Ramos (cell line): ENCODE measurements at regions not wholly inside any gene's neighbourhood (a gene's known extent, or its start where the extent isn't known, plus 50 kb on each side); places are given as distances from the start of the nearest gene placed in this dataset.

Experiments used
- in situ Hi-C: fragments of 300-500 bp; cut with MboI; formaldehyde crosslinking; loops from one replicate; pipeline ENCODE4 v1.14.3; 2022; ENCODE audit warnings: low sequenced_read_pairs; ENCODE audit not compliant: unreplicated experiment

GRCh38 chr4:138086611-138087041, 155.5 kb downstream of the SLC7A11 start:
- in situ Hi-C loops, result no loop called here

- in situ Hi-C loops, result no loop called here
These were observed 156.3 kb downstream of the SLC7A11 start for GRCh38 chr4:138085736-138086305.

DNA sequence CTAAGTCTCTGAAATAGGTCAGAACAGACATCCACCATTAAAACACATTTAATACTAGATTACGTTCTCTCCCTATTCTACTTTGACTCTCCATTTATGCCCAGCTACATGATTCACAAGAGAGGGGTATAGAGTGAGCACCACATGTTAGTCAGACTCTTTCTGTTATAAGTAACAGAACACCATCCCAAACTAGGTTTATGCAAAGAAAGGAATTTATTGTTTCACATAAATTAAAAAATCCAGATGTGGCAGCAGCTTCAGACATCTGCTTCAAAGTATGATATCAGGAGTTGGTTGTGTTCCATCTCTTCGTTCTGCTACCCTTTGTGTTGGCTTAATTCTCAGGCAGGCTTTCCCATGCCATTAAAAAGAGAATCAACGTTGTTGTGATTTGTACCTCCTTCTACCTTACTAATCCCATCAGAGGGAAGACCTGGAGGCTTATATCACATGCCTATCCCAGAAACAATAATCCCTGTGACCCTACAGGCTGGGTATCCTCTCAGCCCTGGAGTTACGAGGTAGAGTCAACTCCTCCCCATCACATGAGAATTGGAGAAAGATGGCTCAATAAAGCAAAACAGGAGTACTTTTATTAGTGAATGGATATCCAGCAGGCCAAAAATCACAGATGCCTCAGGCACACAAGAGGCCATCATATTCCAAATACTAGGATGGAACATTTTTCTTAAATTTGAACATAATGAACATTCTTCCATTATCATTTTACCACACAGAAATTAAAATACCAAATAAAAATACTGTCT, 163.2 kb downstream of the SLC7A11 start:
- in situ Hi-C loops, result no loop called here

DNA sequence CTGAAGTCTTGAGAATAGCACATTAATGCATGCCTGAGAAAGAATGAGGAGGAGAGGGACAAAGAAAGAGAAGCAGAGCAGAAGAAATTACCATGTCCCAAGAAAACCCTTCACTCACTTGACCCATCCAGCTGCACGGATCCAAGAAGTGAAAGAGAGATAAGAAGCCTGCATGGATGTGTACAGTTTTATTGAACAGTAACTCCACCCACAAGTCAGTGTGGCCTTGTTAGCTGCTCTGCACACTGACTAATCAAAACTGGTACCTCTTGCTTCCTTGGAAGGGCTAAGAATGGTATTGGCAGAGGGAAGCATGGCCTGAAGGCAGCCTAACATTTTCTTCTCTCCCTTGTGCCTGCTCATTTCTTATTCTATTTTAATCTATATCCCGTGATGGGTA, 163.9 kb downstream of the SLC7A11 start:
- in situ Hi-C loops, result no loop called here

DNA sequence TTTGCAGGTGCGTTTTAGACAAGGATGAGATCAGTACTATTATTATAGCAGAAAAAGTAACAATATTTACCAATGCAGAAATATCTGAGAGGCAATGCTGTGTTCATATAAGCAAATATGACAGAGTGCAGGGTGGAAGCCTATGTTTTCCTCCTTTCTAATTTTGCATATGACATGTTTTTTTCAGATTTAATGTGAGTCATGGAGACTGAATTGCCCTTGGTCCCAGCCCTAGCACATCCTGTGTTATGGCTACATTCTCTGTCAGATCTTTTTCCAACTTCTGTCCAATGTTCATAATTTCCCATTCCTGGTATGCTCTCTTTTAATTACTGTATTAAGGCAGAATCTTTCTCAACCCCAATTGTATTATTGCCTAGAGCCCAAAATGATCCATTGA, 165.6 kb downstream of the SLC7A11 start:
- in situ Hi-C loops, result no loop called here

DNA sequence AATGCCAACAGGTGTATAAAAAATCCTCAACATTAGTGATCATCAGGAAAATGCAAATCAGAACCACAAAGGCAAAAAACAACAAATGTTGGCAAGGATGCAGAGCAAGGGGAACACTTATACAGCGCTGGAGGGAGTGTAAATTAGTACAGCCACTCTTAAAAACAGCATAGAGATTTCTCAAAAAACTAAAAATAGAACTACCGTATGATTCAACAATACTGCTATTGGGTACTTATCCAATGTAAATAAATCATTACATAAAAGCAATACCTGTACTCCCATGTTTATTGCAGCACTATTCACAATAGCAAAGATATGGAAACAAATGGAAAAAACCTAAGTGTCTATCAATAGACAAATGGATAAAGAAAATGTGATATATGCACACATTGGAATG, 171.3 kb downstream of the SLC7A11 start:
- in situ Hi-C loops, result no loop called here

DNA sequence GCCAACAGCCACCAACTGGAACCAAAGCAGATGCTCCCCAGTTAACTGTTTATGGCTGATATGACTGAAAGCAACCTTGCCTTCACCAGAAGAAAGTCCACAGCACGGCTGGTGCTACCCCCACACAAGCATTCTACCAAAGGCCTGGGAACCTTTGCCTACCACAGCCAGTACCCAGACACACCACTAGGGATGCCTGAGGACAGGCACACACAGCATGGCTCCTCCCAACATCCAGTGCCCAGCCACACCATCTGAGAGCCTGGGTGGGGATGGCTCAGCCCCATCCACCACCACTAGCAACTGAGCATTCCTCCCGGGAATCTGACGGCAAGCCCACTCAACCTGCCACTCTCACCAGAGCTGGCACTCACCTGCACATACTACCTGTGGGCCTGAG, 178.6 kb downstream of the SLC7A11 start:
- in situ Hi-C loops, result no loop called here

DNA sequence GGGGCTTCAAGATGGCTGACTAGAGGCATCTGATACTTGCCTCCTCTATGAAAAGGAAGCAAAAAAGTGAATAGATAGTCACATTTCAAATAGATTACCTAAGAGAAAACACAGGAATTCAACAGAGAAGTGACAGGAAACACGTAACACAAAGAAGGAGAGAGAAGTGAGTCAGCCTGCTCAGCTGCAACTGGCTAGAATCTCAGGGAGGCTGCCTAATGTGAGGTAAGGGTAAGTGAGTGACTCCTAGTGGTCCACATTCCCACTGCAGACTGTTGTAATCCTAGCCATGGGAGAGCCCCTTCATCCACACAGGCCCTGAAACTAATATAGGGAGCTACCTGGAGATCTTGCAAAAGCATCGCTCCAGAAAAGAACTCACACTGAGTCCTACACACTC, 179.2 kb downstream of the SLC7A11 start:
- in situ Hi-C loops, result no loop called here

- in situ Hi-C loops, result no loop called here
These were observed 185.6 kb downstream of the SLC7A11 start for GRCh38 chr4:138056541-138056940.

DNA sequence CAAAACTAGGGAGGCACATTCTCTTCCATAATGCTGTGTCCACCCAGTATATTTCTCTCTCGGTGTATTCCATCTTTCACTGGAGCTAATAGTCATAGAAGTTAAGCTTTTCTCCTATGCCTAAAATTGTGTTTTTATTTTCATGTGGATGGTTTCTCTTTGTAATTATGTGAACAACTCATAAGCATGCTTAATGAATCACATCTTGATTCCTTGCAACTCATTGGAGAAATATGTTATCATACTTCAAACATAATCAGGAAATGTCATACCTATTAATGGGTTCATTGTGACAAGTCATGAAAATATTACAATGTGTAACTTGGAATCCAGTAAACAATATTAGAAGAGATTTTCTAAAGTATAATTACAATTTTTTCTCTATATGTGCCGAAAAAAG, 186.3 kb downstream of the SLC7A11 start:
- in situ Hi-C loops, result no loop called here

- in situ Hi-C loops, result no loop called here
These were observed 188.4 kb downstream of the SLC7A11 start for GRCh38 chr4:138053641-138054301.

- in situ Hi-C loops, result no loop called here
These were observed 189.1 kb downstream of the SLC7A11 start for GRCh38 chr4:138052806-138053632.

DNA sequence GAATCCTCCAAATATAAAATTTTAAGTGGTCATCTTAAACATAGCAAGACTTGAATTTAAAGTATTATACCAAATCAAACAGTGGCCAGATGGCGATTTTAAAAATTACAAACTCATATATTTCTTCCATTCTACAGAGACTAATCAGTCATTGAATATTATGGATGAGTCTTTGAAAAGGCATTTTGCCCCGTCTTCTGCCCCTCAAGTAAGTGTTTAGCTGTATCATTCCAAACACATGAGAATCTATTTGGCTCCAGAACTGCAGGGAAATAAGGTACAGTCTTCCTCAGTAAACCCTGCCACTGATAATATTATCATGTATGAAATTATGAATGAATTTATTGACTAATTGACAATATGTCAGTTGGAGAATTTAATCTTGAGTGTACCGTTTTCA, 191.0 kb downstream of the SLC7A11 start:
- in situ Hi-C loops, result no loop called here

GRCh38 chr4:138050601-138051000, 191.5 kb downstream of the SLC7A11 start:
- in situ Hi-C loops, result no loop called here

DNA sequence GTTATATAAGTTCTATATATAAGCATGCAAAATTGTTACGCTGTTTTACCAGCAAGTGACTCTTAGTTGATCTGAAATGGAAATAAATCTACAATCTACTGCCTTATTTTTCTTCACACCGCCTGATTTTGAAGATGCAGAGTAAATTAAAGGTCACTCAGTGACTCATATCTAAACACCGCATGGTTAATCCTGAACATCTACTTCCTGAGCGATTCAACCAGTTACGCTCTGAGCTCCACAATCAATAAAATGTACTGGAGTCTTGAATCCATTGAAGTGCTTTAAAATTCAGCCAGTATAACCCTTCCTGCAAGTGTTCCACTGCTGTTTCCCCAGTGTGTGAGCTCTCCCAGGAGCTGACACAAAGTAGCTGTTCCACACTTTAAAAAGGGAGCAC, 192.8 kb downstream of the SLC7A11 start:
- in situ Hi-C loops, result loop anchor here (25.0 kb wide), 2 partner anchors 463 to 638 kb away; no protein-coding TSS in a partner anchor

DNA sequence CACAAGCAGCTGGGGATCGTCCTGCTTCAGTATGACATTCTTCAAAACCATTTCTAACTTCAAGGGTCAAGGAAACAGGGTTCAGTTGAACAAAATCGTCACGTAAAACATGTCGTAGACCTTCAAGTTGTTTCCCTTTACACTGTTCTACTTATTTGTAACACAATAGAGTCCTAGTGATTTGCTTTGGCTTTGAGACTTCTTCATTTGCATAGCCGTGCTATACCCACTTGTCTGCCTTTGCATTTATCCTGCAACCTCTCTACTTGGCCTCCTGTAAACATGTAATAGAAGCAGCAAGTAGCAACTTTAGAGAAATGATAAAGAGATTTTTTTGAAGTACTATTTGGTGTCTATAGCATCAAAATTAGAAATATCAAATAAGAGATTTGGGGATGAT, 194.9 kb downstream of the SLC7A11 start:
- in situ Hi-C loops, result loop anchor here (25.0 kb wide), 2 partner anchors 465 to 640 kb away; no protein-coding TSS in a partner anchor

DNA sequence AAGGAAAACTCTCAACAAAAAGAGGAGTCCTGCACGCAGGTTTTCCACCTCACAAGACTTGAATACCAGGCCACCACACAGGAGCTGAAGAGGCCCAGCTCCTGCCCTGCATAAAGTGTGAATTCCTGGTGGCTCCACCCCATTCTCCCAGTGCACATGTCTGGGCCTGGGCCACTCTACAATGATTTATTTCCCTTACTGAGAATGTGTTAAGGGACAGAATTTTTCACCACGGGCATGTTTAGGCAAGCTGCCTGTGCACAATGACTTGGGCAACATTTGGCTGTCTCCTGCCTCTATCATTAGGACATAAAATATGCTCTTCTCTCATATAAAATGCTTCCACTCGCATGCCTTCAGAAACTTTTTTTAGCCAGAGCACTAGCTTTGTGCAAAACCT, 197.1 kb downstream of the SLC7A11 start:
- in situ Hi-C loops, result loop anchor here (25.0 kb wide), 2 partner anchors 467 to 642 kb away; no protein-coding TSS in a partner anchor

DNA sequence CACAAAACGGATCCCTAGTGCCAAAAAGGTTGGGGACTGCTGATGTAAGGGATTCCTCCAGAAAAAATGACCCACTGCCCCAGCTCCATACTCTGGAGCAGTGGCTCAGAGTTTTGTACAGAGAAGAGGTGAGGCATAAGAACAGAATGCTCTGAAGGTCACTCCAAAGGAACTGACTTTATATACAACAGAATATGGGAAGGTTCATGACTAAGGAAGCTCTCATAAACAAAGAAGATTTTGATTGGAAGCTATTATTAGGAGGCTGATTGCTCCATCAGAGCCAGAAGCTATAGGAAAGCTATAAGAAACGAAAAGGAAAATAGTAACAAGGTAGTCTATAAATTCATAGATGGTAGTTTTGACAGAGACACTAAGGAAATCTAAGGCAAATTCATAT, 203.1 kb downstream of the SLC7A11 start:
- in situ Hi-C loops, result loop anchor here (25.0 kb wide), 2 partner anchors 473 to 648 kb away; no protein-coding TSS in a partner anchor

- in situ Hi-C loops, result loop anchor here (25.0 kb wide), 2 partner anchors 475 to 650 kb away; no protein-coding TSS in a partner anchor
These were observed 204.5 kb downstream of the SLC7A11 start for GRCh38 chr4:138037696-138038095.

DNA sequence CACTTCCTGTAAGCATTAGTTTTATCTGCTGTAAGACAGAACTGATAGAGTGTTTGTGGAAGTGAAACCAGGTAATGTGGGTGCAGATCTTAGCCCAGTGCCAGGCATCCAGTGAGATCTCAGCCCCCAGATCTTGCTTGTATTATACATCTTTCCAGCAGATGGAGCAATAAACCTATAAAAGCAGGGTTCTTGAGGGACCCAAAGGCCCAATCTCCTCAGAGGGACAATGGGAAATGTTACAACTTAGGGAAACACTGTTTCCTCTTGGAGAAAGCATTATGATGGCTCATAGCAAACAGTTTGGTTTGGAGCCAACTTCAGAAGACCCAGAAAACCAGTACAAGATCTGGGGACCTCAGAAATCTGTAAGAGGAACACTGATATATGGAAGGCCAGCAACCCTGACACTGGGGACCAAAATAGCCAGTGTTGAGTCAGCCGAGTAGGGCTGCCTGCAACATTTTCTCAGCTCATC, 206.3 kb downstream of the SLC7A11 start:
- in situ Hi-C loops, result loop anchor here (25.0 kb wide), 2 partner anchors 476 to 651 kb away; no protein-coding TSS in a partner anchor
